ENCODE measurements at regions not wholly inside any gene's neighbourhood (a gene's known extent, or its start where the extent isn't known, plus 50 kb on each side); places are given as distances from the start of the nearest gene placed in this dataset.

DNA sequence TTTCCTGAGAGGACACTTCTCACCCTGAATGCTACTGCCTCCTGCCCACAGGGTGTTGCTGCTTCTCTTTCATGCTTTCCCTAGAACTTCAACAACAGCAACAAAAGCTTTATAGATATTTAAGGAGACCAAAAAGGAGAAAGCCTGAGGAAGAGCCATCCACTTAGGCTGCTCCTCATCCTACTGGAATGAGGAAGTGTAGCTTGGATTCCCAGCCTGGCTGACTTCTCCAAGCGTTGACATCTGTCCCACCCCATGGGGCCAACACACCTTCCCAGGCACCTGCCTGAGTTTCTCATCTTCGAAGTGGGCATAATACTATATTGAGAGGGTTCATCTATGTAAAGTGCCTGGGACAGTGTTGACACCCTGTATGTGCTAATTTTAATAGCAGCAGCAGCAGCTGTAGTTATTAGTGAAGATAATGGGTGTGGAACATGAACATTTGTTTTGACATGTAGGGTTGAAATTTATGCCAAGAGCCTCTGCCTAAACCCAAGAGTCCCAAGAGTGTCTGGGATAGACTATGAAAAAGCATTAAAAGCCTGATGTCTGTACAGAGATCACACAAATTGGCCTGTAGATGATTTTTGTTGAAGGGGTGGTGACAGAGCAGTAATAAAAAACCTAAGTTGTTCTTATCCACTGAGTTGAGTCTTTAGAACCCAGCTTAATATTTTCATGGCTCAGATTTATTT lies 96.5 kb upstream of the PIAS1 start:
- Mint-ChIP-seq H3K27me3 (no peaks in the 10 kb centered on the region), H3K27ac (no peak overlapping the region), H3K9me3 (no peaks in the 10 kb centered on the region), H3K4me3 (no peak overlapping the region), H3K36me3 (ENCODE audit: low read depth) (no peaks in the 10 kb centered on the region), H3K4me1 (no peaks in the 10 kb centered on the region)
- POLR2A ChIA-PET = no interaction called here
- TF ChIP-seq, protein P1, sequence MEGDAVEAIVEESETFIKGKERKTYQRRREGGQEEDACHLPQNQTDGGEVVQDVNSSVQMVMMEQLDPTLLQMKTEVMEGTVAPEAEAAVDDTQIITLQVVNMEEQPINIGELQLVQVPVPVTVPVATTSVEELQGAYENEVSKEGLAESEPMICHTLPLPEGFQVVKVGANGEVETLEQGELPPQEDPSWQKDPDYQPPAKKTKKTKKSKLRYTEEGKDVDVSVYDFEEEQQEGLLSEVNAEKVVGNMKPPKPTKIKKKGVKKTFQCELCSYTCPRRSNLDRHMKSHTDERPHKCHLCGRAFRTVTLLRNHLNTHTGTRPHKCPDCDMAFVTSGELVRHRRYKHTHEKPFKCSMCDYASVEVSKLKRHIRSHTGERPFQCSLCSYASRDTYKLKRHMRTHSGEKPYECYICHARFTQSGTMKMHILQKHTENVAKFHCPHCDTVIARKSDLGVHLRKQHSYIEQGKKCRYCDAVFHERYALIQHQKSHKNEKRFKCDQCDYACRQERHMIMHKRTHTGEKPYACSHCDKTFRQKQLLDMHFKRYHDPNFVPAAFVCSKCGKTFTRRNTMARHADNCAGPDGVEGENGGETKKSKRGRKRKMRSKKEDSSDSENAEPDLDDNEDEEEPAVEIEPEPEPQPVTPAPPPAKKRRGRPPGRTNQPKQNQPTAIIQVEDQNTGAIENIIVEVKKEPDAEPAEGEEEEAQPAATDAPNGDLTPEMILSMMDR (IDR thresholded peaks at IDR 0.05) = no peak
- DNase-seq = no peak
- CTCF ChIA-PET = no interaction called here
- intact Hi-C loops (cut with micrococcal nuclease) = no loop called here
- no peak for ATAC-seq (ENCODE audit: low read depth)

DNA sequence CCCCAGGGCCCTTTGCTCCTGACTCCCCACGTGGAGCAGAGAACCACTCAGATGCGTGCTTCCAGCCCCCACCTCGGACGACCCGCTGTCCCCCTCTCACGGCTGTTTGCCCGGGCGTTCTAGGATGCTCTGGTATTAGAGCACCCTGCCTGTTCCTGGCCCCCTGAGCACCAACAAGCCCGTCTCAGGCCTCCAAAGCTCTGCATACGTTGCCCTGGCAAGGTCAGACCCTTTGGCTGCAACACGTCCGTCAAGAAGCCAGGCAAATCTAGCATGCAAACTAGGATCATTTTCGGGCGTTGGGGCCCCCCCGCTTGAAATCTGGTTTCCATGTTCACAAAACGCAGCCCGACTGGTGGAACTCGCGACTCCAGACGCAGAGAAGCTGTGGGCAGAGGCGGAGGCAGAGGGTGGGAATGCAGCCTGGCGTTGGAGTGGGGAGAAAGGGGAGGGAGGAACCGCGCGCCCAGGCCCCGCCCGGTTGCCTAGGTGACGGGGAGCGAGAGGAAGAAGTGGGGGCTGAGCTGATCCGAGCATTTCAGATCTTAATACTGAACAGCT lies 86.2 kb upstream of the PIAS1 start:
- TF ChIP-seq, protein P1 (IDR thresholded peaks at IDR 0.05) = no peak
- DNase-seq (no peak), ATAC-seq (ENCODE audit: low read depth) (peak; percentile 25)
- peaks cover 11% of the 10 kb centered on the region for H3K4me1 Mint-ChIP-seq
- intact Hi-C loops (cut with micrococcal nuclease) = no loop called here
- peaks cover 21% of the 10 kb centered on the region for H3K27me3 Mint-ChIP-seq
- no peaks in the 10 kb centered on the region for H3K9me3 Mint-ChIP-seq
- ChIA-PET POLR2A (no interaction called here), CTCF (no interaction called here)
- H3K27ac Mint-ChIP-seq = no peak overlapping the region
- no peaks in the 10 kb centered on the region for H3K36me3 Mint-ChIP-seq (ENCODE audit: low read depth)
- H3K4me3 Mint-ChIP-seq = peak overlapping the region; percentile 72

DNA sequence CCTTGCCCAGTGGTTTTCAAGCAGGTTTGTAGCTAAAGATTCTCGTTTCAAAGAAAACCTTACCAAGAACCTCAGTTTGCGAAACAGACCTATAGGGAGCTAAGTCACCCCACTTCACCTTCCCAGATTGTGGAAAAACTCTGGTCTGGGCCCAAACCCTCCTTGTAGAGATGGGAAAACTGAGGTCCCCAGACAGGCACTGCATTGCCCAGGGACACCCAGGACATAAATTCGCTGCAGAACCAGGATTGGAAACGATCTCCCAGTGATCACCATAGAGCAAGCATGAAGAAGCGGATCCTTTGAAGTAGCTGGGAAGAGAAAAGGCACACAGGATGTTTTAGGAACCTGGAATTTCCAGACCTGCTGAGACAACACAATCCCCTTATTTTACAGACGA lies 85.6 kb upstream of the PIAS1 start:
- ATAC-seq (ENCODE audit: low read depth) (no peak), DNase-seq (no peak)
- intact Hi-C loops (cut with micrococcal nuclease) = no loop called here
- Mint-ChIP-seq H3K27ac (no peak overlapping the region), H3K4me3 (peak overlapping the region; percentile 72), H3K9me3 (no peaks in the 10 kb centered on the region), H3K27me3 (peaks cover 21% of the 10 kb centered on the region), H3K4me1 (peaks cover 11% of the 10 kb centered on the region), H3K36me3 (ENCODE audit: low read depth) (no peaks in the 10 kb centered on the region)
- ChIA-PET POLR2A (no interaction called here), CTCF (no interaction called here)
- TF ChIP-seq, protein P1 (IDR thresholded peaks at IDR 0.05) = no peak

DNA sequence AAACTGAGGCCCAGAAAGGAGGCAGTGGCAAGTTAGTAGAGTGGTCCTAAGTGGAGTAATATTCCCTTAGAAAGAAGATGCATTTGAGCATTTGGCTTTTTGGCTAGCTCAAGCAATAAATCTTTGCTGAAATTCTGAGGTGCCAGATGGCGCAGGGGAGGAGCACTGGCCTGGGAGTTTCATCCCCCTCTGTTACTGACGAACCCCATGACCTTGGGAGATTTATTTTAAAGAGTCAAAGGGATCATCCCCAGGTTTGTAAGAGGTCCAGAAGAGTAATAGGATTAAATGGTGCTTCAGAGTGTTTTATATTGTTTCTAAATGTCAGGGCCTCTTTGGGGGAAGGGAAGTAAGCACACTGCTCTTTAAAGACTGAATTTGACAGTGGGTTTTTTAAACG lies 85.1 kb upstream of the PIAS1 start:
- H3K36me3 Mint-ChIP-seq (ENCODE audit: low read depth) = no peaks in the 10 kb centered on the region
- H3K27me3 Mint-ChIP-seq = peaks cover 21% of the 10 kb centered on the region
- ATAC-seq (ENCODE audit: low read depth) (no peak), DNase-seq (no peak)
- H3K9me3 Mint-ChIP-seq = no peaks in the 10 kb centered on the region
- peaks cover 11% of the 10 kb centered on the region for H3K4me1 Mint-ChIP-seq
- ChIA-PET POLR2A (no interaction called here), CTCF (no interaction called here)
- intact Hi-C loops (cut with micrococcal nuclease) = no loop called here
- H3K27ac Mint-ChIP-seq = no peak overlapping the region
- TF ChIP-seq, protein P1 (IDR thresholded peaks at IDR 0.05) = no peak
- H3K4me3 Mint-ChIP-seq = no peak overlapping the region

DNA sequence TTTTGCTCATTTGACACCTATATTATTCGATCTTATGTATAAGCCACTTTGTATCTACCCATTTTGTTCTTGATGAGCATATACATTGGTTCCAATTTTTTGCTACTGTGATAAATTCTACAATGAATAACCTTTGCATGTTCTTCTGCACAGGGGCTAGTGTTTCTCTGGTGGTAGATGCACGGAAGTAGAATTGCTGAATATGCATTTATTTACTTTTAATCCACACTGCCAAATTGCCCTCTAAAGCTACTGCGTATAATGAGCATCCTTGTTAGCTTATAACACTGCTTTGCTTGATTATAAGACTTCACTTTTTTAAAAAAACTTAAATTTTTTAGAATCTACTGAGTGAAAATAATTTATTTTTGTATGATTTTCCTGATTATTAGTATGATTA lies 84.2 kb upstream of the PIAS1 start:
- ATAC-seq (ENCODE audit: low read depth) (no peak), DNase-seq (no peak)
- Mint-ChIP-seq H3K36me3 (ENCODE audit: low read depth) (no peaks in the 10 kb centered on the region), H3K27me3 (peaks cover 21% of the 10 kb centered on the region), H3K4me3 (no peak overlapping the region), H3K4me1 (peaks cover 11% of the 10 kb centered on the region), H3K27ac (no peak overlapping the region), H3K9me3 (no peaks in the 10 kb centered on the region)
- POLR2A ChIA-PET = no interaction called here
- TF ChIP-seq, protein P1 (IDR thresholded peaks at IDR 0.05) = no peak
- CTCF ChIA-PET = no interaction called here
- intact Hi-C loops (cut with micrococcal nuclease) = no loop called here

Measured in activated B cell treated with CpG ODN at 0.5 μM for 24 hours (primary cell).